Hematopoietic multipotent progenitor cell treated with erythropoietin and hydrocortisone succinate and interleukin-3 and kit ligand, for 15 days (in vitro differentiated cells): ENCODE measurements at regions not wholly inside any gene's neighbourhood (a gene's known extent, or its start where the extent isn't known, plus 50 kb on each side); places are given as distances from the start of the nearest gene placed in this dataset.
"Not testable (repeated sequence)": the region's sequence is repeated elsewhere in the genome, so short reads cannot be mapped to it uniquely, and the experiment has no call there.

Source experiments
- DNase-seq: peaks from one replicate; pipeline ENCODE4 v3.0.0-alpha.2; 2015; ENCODE audit warnings: low spot score

GRCh38 chr11:92026664-92027063, 198.0 kb upstream of the FAT3 start:
- DNase-seq, result no peak

GRCh38 chr11:92024788-92025187, 199.8 kb upstream of the FAT3 start:
- no peak for DNase-seq

GRCh38 chr11:92022499-92022898, 202.1 kb upstream of the FAT3 start:
- DNase-seq, result no peak

- DNase-seq, result no peak
These were observed 206.3 kb upstream of the FAT3 start for GRCh38 chr11:92018332-92018731.

GRCh38 chr11:92008249-92008648, 216.4 kb upstream of the FAT3 start:
- no peak for DNase-seq

GRCh38 chr11:92002568-92002967, 222.1 kb upstream of the FAT3 start:
- DNase-seq, result no peak

- DNase-seq, result no peak
These were observed 226.1 kb upstream of the FAT3 start for GRCh38 chr11:91998481-91998880.

GRCh38 chr11:91997226-91997625, 227.4 kb upstream of the FAT3 start:
- no peak for DNase-seq

- no peak for DNase-seq
These were observed 228.1 kb upstream of the FAT3 start for GRCh38 chr11:91996526-91996925.

GRCh38 chr11:91988443-91988842, 236.2 kb upstream of the FAT3 start:
- DNase-seq, result not testable (repeated sequence)

- DNase-seq, result no peak
These were observed 238.4 kb upstream of the FAT3 start for GRCh38 chr11:91986218-91986617.

- DNase-seq, result no peak
These were observed 240.5 kb upstream of the FAT3 start for GRCh38 chr11:91984033-91984584.

- no peak for DNase-seq
These were observed 242.6 kb upstream of the FAT3 start for GRCh38 chr11:91981995-91982394.

- no peak for DNase-seq
These were observed 244.8 kb upstream of the FAT3 start for GRCh38 chr11:91979775-91980174.

- no peak for DNase-seq
These were observed 245.9 kb upstream of the FAT3 start for GRCh38 chr11:91978747-91979146.

- no peak for DNase-seq
These were observed 251.9 kb upstream of the FAT3 start for GRCh38 chr11:91972665-91973266.

GRCh38 chr11:91970624-91971023, 254.0 kb upstream of the FAT3 start:
- no peak for DNase-seq

- DNase-seq, result no peak
These were observed 255.1 kb upstream of the FAT3 start for GRCh38 chr11:91969486-91969885.

- no peak for DNase-seq
These were observed 256.9 kb upstream of the FAT3 start for GRCh38 chr11:91967691-91968045.

GRCh38 chr11:91967026-91967690, 257.5 kb upstream of the FAT3 start:
- no peak for DNase-seq

- no peak for DNase-seq
These were observed 258.2 kb upstream of the FAT3 start for GRCh38 chr11:91966368-91966767.

GRCh38 chr11:91960770-91961169, 263.8 kb upstream of the FAT3 start:
- DNase-seq, result no peak

GRCh38 chr11:91959411-91959810, 265.2 kb upstream of the FAT3 start:
- no peak for DNase-seq

- DNase-seq, result no peak
These were observed 267.9 kb upstream of the FAT3 start for GRCh38 chr11:91956711-91957110.
